ENCODE measurements at regions not wholly inside any gene's neighbourhood (a gene's known extent, or its start where the extent isn't known, plus 50 kb on each side); places are given as distances from the start of the nearest gene placed in this dataset.
A peak's percentile ranks its signal among the peaks of the same experiment; 100 is the strongest.

DNA sequence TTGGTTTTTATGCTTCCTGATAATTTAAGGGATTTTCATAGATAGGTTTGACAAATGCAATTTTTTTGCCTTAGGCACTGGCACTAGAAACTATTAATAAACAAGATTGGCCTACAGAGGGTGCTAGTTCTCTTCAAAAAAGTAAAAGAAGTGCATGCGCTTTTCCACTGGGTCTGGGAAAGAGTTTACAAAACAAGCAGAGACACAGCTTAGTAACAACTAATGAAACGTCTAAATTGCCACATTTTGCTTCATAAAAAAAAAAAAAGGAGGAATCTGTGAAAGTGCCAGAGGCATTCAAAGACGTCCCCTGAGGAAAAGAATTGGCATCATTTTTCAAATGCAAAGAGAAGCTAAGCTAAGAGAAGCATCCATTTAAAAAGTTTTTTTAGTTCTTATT is 58.3 kb upstream of the EEA1 start:
- TF ChIP-seq, protein P1, sequence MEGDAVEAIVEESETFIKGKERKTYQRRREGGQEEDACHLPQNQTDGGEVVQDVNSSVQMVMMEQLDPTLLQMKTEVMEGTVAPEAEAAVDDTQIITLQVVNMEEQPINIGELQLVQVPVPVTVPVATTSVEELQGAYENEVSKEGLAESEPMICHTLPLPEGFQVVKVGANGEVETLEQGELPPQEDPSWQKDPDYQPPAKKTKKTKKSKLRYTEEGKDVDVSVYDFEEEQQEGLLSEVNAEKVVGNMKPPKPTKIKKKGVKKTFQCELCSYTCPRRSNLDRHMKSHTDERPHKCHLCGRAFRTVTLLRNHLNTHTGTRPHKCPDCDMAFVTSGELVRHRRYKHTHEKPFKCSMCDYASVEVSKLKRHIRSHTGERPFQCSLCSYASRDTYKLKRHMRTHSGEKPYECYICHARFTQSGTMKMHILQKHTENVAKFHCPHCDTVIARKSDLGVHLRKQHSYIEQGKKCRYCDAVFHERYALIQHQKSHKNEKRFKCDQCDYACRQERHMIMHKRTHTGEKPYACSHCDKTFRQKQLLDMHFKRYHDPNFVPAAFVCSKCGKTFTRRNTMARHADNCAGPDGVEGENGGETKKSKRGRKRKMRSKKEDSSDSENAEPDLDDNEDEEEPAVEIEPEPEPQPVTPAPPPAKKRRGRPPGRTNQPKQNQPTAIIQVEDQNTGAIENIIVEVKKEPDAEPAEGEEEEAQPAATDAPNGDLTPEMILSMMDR (conservative IDR thresholded peaks at IDR 0.05; ENCODE audit: low read length) = peak; percentile 70
- H3K4me3 ChIP-seq (ENCODE audit: low read length) = no peak overlapping the region
- DNase-seq (ENCODE audit: low read depth) = peak; percentile 92

DNA sequence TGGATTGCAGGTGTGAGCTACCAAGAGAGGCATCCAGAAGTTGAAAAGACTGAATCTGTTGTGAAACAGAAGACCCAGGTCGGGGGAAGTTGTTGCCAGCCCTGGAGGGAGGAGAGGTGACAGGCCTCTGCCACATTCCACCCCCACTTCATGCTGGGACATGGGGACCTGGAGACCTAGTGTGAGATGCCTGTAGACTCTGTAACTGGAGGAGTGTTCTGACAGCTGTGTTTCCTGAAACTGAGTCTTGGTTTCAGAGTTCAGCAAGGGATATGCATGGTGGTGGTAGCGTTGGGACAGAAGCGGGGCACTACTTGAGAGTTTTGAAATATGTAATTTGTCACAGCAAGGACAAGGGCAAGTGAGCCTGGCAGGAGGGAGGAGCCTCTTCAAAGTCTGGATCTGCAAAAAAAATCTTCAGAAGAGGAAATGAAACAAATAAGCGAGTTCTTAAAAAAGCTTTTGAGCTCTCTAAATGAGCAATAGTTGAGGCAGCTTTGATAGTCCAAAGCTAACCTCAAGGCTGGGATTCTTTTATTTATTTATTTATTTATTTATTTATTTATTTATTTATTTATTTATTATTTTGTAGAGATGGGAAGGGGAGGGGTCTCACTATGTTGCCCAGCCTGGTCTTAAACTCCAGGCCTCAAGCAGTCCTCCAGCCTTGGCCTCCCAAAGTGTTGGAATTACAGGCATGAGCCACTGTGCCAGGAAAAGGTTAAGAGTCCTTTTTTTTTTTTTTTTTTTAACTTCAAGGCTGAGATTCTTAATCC is 58.9 kb upstream of the EEA1 start:
- no peak for DNase-seq (ENCODE audit: low read depth)

DNA sequence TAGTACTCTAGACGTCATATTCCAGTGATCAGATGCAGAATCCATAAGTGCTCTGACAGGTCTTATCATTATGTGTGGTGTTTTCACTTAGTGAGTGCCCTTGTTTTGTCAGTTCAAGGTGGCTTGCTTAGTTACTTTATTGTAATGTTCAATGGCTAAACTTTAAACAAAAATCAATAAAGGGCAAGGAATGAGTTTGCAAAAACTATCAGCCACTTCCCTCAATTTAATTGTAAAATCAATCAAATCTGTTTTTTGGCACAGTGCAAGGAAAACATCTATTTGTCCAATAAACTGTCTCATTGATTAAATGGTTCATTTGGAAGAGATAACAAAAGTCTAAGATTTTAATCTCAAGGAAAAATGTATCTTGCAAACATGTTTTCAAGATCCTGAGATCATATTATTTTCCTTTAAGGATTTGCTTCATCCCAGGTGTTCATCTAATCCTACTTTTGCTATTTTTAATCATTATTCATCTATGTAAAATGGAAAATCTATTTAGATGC is 59.6 kb upstream of the EEA1 start:
- TF ChIP-seq, protein P1 (conservative IDR thresholded peaks at IDR 0.05; ENCODE audit: low read length) = no peak
- no peak overlapping the region for H3K4me3 ChIP-seq (ENCODE audit: low read length)

More for the DNA sequence above, 58.9 kb upstream of the EEA1 start:
- TF ChIP-seq, protein P1 (conservative IDR thresholded peaks at IDR 0.05; ENCODE audit: low read length) = no peak
- H3K4me3 ChIP-seq (ENCODE audit: low read length) = no peak overlapping the region

DNA sequence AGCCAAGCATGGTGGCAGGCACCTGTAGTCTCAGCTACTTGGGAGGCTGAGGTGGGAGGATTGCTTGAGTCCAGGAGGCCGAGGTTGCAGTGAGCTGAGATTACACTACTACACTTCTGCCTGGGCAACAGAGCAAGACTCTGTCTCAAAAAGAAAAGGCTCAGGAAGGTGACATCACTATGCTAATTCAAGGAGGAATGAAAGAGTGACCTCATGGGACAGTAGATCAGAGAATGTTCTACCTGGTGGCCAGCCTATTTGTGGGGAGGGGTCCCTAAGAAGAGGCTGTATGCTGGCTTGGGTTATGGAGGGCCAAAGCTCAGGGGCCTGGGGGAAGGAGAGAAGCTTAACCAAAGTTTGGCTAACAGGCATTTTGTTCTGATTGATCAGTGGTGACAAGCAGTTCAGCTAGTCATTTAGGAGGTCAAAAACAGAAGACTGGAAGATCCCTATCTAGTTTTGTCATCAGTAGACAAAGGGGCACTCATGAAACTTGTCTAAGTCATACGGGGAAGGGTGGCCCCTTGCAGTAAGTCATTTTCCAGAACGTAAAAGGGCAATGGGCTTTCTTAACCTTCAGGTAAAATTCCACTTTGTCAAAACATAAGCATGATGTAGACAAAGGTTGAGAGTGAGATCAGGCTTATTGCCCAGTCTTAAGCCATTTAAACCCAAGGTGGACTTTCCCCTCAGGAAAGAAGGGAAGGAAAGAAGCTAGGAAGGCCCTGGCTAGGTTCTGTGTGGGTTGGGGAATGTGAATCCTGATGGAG is 60.8 kb upstream of the EEA1 start:
- TF ChIP-seq, protein P1 (conservative IDR thresholded peaks at IDR 0.05; ENCODE audit: low read length) = no peak
- no peak overlapping the region for H3K4me3 ChIP-seq (ENCODE audit: low read length)
- DNase-seq (ENCODE audit: low read depth) = no peak

More for the DNA sequence above, 59.6 kb upstream of the EEA1 start:
- no peak for DNase-seq (ENCODE audit: low read depth)

DNA sequence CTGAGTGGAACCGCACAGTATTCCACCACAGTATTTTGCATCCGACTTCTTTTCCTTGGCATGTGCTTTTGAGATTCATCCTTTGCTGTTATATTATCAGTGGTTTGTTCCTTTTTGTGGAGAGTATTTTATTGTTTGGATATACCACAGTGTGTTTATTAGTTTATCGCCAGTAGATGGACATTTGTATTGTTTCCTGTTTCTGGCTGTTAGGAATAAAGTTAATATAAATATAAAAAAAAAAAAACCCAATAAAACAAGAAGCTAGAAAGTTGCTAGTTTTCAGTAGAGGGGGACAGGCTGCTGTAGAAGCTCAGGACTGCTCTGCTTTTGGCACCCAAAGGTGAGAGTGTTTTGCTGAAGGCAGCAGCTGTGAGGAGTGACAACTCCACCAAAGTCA is 62.0 kb upstream of the EEA1 start:
- no peak overlapping the region for H3K4me3 ChIP-seq (ENCODE audit: low read length)
- no peak for DNase-seq (ENCODE audit: low read depth)
- TF ChIP-seq, protein P1 (conservative IDR thresholded peaks at IDR 0.05; ENCODE audit: low read length) = no peak

DNA sequence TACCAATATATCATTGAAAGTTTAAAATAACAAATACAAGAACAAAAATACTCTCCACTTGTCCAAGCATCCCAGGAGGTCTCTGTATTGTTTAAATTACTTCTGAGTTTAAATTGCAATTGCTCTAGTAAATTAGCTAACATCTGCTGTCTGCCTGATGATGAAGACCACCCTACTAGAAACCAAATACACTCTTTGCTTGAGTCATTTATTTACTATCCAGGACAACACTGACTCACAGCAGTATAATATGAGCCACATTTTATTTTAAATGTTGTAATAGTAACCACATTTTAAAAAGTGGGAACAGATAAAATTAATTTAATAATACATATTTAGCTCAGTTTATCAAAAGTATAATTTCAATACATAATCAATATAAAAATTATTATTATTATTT is 62.9 kb upstream of the EEA1 start:
- DNase-seq (ENCODE audit: low read depth) = peak; percentile 29
- no peak overlapping the region for H3K4me3 ChIP-seq (ENCODE audit: low read length)
- TF ChIP-seq, protein P1 (conservative IDR thresholded peaks at IDR 0.05; ENCODE audit: low read length) = no peak

Measured in AG10803 (cell line).